ENCODE measurements at regions not wholly inside any gene's neighbourhood (a gene's known extent, or its start where the extent isn't known, plus 50 kb on each side); places are given as distances from the start of the nearest gene placed in this dataset.

DNA sequence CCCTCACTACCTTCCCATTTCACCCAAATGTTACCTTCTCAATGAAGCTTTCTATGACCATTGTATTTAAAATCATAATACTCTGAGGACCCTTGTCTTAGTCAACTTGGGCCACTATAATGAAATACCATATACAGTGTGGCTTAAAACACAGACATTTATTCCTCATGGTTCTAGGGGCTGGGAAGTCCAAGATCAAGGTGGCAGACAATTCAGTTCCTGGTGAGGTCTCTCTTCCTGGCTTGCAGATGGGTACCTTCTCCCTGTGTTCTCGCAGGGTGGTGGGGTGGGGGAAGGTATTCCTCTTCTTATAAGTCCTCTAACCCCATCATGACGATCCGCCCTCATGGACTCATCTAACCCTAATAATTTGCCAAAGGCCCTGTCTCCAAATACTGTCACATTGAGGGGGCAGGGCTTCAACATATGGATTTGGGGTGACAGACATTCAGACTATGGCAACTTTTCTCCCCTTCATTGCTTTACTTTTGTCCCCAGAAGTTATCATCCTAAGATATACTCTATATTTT lies 163.7 kb upstream of the PWP1 start (continued):
- TF ChIP-seq, protein P1, sequence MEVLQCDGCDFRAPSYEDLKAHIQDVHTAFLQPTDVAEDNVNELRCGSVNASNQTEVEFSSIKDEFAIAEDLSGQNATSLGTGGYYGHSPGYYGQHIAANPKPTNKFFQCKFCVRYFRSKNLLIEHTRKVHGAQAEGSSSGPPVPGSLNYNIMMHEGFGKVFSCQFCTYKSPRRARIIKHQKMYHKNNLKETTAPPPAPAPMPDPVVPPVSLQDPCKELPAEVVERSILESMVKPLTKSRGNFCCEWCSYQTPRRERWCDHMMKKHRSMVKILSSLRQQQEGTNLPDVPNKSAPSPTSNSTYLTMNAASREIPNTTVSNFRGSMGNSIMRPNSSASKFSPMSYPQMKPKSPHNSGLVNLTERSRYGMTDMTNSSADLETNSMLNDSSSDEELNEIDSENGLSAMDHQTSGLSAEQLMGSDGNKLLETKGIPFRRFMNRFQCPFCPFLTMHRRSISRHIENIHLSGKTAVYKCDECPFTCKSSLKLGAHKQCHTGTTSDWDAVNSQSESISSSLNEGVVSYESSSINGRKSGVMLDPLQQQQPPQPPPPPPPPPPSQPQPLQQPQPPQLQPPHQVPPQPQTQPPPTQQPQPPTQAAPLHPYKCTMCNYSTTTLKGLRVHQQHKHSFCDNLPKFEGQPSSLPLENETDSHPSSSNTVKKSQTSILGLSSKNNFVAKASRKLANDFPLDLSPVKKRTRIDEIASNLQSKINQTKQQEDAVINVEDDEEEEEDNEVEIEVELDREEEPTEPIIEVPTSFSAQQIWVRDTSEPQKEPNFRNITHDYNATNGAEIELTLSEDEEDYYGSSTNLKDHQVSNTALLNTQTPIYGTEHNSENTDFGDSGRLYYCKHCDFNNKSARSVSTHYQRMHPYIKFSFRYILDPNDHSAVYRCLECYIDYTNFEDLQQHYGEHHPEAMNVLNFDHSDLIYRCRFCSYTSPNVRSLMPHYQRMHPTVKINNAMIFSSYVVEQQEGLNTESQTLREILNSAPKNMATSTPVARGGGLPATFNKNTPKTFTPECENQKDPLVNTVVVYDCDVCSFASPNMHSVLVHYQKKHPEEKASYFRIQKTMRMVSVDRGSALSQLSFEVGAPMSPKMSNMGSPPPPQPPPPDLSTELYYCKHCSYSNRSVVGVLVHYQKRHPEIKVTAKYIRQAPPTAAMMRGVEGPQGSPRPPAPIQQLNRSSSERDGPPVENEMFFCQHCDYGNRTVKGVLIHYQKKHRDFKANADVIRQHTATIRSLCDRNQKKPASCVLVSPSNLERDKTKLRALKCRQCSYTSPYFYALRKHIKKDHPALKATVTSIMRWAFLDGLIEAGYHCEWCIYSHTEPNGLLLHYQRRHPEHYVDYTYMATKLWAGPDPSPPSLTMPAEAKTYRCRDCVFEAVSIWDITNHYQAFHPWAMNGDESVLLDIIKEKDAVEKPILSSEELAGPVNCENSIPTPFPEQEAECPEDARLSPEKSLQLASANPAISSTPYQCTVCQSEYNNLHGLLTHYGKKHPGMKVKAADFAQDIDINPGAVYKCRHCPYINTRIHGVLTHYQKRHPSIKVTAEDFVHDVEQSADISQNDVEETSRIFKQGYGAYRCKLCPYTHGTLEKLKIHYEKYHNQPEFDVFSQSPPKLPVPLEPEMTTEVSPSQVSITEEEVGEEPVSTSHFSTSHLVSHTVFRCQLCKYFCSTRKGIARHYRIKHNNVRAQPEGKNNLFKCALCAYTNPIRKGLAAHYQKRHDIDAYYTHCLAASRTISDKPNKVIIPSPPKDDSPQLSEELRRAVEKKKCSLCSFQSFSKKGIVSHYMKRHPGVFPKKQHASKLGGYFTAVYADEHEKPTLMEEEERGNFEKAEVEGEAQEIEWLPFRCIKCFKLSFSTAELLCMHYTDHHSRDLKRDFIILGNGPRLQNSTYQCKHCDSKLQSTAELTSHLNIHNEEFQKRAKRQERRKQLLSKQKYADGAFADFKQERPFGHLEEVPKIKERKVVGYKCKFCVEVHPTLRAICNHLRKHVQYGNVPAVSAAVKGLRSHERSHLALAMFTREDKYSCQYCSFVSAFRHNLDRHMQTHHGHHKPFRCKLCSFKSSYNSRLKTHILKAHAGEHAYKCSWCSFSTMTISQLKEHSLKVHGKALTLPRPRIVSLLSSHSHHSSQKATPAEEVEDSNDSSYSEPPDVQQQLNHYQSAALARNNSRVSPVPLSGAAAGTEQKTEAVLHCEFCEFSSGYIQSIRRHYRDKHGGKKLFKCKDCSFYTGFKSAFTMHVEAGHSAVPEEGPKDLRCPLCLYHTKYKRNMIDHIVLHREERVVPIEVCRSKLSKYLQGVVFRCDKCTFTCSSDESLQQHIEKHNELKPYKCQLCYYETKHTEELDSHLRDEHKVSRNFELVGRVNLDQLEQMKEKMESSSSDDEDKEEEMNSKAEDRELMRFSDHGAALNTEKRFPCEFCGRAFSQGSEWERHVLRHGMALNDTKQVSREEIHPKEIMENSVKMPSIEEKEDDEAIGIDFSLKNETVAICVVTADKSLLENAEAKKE (CRISPR knock-in tag; IDR thresholded peaks at IDR 0.05), result no peak
- TF ChIP-seq, protein P2, sequence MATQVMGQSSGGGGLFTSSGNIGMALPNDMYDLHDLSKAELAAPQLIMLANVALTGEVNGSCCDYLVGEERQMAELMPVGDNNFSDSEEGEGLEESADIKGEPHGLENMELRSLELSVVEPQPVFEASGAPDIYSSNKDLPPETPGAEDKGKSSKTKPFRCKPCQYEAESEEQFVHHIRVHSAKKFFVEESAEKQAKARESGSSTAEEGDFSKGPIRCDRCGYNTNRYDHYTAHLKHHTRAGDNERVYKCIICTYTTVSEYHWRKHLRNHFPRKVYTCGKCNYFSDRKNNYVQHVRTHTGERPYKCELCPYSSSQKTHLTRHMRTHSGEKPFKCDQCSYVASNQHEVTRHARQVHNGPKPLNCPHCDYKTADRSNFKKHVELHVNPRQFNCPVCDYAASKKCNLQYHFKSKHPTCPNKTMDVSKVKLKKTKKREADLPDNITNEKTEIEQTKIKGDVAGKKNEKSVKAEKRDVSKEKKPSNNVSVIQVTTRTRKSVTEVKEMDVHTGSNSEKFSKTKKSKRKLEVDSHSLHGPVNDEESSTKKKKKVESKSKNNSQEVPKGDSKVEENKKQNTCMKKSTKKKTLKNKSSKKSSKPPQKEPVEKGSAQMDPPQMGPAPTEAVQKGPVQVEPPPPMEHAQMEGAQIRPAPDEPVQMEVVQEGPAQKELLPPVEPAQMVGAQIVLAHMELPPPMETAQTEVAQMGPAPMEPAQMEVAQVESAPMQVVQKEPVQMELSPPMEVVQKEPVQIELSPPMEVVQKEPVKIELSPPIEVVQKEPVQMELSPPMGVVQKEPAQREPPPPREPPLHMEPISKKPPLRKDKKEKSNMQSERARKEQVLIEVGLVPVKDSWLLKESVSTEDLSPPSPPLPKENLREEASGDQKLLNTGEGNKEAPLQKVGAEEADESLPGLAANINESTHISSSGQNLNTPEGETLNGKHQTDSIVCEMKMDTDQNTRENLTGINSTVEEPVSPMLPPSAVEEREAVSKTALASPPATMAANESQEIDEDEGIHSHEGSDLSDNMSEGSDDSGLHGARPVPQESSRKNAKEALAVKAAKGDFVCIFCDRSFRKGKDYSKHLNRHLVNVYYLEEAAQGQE (IDR thresholded peaks at IDR 0.05; ENCODE audit: unreplicated experiment), result no peak
- TF ChIP-seq EZH2 (IDR thresholded peaks at IDR 0.05; ENCODE audit: low read depth, unreplicated experiment), result no peak
- TF ChIP-seq ZNF114 (CRISPR knock-in tag; IDR thresholded peaks at IDR 0.05), result no peak

All from GM23338 (cell line).